ENCODE measurements at regions not wholly inside any gene's neighbourhood (a gene's known extent, or its start where the extent isn't known, plus 50 kb on each side); places are given as distances from the start of the nearest gene placed in this dataset.
"Not testable (repeated sequence)": the region's sequence is repeated elsewhere in the genome, so short reads cannot be mapped to it uniquely, and the experiment has no call there.

GRCh38 chr11:103730131-103730940 is 306.1 kb upstream of the DDI1 start:
- DNase-seq (ENCODE audit: low read depth in 2 of 2), result no peak

GRCh38 chr11:103731670-103732069 is 304.8 kb upstream of the DDI1 start:
- DNase-seq (ENCODE audit: low read depth in 2 of 2), result no peak

- no peak for DNase-seq (ENCODE audit: low read depth in 2 of 2)
These were observed 302.6 kb upstream of the DDI1 start for GRCh38 chr11:103733889-103734288.

- no peak for DNase-seq (ENCODE audit: low read depth in 2 of 2)
These were observed 300.9 kb upstream of the DDI1 start for GRCh38 chr11:103735497-103736032.

GRCh38 chr11:103736315-103737036 is 300.0 kb upstream of the DDI1 start:
- DNase-seq (ENCODE audit: low read depth in 2 of 2), result no peak

- DNase-seq (ENCODE audit: low read depth in 2 of 2), result no peak
These were observed 299.3 kb upstream of the DDI1 start for GRCh38 chr11:103737037-103737622.

GRCh38 chr11:103737747-103738146 is 298.7 kb upstream of the DDI1 start:
- no peak for DNase-seq (ENCODE audit: low read depth in 2 of 2)

GRCh38 chr11:103739074-103739796 is 297.2 kb upstream of the DDI1 start:
- not testable (repeated sequence) for DNase-seq (ENCODE audit: low read depth in 2 of 2)

GRCh38 chr11:103744496-103745153 is 291.8 kb upstream of the DDI1 start:
- DNase-seq (ENCODE audit: low read depth in 2 of 2), result no peak

- no peak for DNase-seq (ENCODE audit: low read depth in 2 of 2)
These were observed 287.3 kb upstream of the DDI1 start for GRCh38 chr11:103749158-103749557.

- DNase-seq (ENCODE audit: low read depth in 2 of 2), result no peak
These were observed 267.6 kb upstream of the DDI1 start for GRCh38 chr11:103768816-103769215.

GRCh38 chr11:103773059-103773458 is 263.4 kb upstream of the DDI1 start:
- no peak for DNase-seq (ENCODE audit: low read depth in 2 of 2)

- DNase-seq (ENCODE audit: low read depth in 2 of 2), result no peak
These were observed 262.9 kb upstream of the DDI1 start for GRCh38 chr11:103773537-103773936.

- no peak for DNase-seq (ENCODE audit: low read depth in 2 of 2)
These were observed 257.4 kb upstream of the DDI1 start for GRCh38 chr11:103779054-103779453.

- DNase-seq (ENCODE audit: low read depth in 2 of 2), result no peak
These were observed 246.5 kb upstream of the DDI1 start for GRCh38 chr11:103789952-103790351.

- DNase-seq (ENCODE audit: low read depth in 2 of 2), result no peak
These were observed 243.4 kb upstream of the DDI1 start for GRCh38 chr11:103792981-103793468.

GRCh38 chr11:103794262-103794661 is 242.2 kb upstream of the DDI1 start:
- no peak for DNase-seq (ENCODE audit: low read depth in 2 of 2)

GRCh38 chr11:103798026-103798425 is 238.4 kb upstream of the DDI1 start:
- no peak for DNase-seq (ENCODE audit: low read depth in 2 of 2)

- DNase-seq (ENCODE audit: low read depth in 2 of 2), result no peak
These were observed 238.0 kb upstream of the DDI1 start for GRCh38 chr11:103798446-103798845.

GRCh38 chr11:103800406-103801114 is 235.9 kb upstream of the DDI1 start:
- DNase-seq (ENCODE audit: low read depth in 2 of 2), result no peak

All from stimulated activated CD4-positive, alpha-beta T cell treated with anti-CD3 and anti-CD28 coated beads, Interleukin-1b, Interleukin-23, amount 100 ng/mL, for 4 hours (primary cell).